ENCODE measurements at regions not wholly inside any gene's neighbourhood (a gene's known extent, or its start where the extent isn't known, plus 50 kb on each side); places are given as distances from the start of the nearest gene placed in this dataset.

DNA sequence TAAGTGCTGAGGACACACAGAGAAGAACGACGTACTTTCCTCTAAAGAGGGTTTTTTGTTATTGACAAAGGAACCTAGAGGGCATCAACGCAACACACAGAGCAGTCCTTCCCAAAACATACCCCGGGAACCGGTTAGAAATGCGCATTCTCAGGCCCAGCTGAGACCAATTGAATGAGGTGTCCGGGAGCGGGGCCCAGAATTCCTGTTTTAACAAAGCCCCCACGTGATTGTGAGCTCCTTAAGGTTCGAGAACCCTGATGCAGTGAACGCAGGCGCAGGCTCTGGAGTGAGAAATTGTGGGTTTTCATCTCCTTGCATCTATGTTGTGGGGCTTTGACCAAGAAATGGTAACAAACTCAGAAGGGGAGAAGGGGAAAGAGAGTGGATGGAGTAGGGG is 51.0 kb upstream of the TBX3 start:
- TF ChIP-seq SP1 (IDR thresholded peaks at IDR 0.05) (no peak), TAF1 (conservative IDR thresholded peaks at IDR 0.05) (no peak), NR2F2 (IDR thresholded peaks at IDR 0.05) (no peak), FOXA1 (IDR thresholded peaks at IDR 0.05) (no peak), RXRA (IDR thresholded peaks at IDR 0.05) (no peak), JUND (IDR thresholded peaks at IDR 0.05) (no peak)
- TF ChIP-seq, protein P1, sequence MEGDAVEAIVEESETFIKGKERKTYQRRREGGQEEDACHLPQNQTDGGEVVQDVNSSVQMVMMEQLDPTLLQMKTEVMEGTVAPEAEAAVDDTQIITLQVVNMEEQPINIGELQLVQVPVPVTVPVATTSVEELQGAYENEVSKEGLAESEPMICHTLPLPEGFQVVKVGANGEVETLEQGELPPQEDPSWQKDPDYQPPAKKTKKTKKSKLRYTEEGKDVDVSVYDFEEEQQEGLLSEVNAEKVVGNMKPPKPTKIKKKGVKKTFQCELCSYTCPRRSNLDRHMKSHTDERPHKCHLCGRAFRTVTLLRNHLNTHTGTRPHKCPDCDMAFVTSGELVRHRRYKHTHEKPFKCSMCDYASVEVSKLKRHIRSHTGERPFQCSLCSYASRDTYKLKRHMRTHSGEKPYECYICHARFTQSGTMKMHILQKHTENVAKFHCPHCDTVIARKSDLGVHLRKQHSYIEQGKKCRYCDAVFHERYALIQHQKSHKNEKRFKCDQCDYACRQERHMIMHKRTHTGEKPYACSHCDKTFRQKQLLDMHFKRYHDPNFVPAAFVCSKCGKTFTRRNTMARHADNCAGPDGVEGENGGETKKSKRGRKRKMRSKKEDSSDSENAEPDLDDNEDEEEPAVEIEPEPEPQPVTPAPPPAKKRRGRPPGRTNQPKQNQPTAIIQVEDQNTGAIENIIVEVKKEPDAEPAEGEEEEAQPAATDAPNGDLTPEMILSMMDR (IDR thresholded peaks at IDR 0.05; ENCODE audit: low read depth, low read length, missing input control) = no peak
- TF ChIP-seq, protein P2, sequence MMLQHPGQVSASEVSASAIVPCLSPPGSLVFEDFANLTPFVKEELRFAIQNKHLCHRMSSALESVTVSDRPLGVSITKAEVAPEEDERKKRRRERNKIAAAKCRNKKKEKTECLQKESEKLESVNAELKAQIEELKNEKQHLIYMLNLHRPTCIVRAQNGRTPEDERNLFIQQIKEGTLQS (IDR thresholded peaks at IDR 0.05) = no peak
- TF ChIP-seq, protein P3, sequence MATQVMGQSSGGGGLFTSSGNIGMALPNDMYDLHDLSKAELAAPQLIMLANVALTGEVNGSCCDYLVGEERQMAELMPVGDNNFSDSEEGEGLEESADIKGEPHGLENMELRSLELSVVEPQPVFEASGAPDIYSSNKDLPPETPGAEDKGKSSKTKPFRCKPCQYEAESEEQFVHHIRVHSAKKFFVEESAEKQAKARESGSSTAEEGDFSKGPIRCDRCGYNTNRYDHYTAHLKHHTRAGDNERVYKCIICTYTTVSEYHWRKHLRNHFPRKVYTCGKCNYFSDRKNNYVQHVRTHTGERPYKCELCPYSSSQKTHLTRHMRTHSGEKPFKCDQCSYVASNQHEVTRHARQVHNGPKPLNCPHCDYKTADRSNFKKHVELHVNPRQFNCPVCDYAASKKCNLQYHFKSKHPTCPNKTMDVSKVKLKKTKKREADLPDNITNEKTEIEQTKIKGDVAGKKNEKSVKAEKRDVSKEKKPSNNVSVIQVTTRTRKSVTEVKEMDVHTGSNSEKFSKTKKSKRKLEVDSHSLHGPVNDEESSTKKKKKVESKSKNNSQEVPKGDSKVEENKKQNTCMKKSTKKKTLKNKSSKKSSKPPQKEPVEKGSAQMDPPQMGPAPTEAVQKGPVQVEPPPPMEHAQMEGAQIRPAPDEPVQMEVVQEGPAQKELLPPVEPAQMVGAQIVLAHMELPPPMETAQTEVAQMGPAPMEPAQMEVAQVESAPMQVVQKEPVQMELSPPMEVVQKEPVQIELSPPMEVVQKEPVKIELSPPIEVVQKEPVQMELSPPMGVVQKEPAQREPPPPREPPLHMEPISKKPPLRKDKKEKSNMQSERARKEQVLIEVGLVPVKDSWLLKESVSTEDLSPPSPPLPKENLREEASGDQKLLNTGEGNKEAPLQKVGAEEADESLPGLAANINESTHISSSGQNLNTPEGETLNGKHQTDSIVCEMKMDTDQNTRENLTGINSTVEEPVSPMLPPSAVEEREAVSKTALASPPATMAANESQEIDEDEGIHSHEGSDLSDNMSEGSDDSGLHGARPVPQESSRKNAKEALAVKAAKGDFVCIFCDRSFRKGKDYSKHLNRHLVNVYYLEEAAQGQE (IDR thresholded peaks at IDR 0.05) = no peak

Measured in liver (tissue), 3 donors.